ENCODE measurements at regions not wholly inside any gene's neighbourhood (a gene's known extent, or its start where the extent isn't known, plus 50 kb on each side); places are given as distances from the start of the nearest gene placed in this dataset.

GRCh38 chr4:14752341-14753046, 249.8 kb upstream of the CPEB2 start:
- no peak for TF ChIP-seq CTCF (IDR thresholded peaks at IDR 0.05; ENCODE audit: control extremely low read depth in 1 of 3, insufficient read depth in 1 of 3, low read depth in 1 of 3, low read length in 3 of 3)
- no peak for TF ChIP-seq EGR1 (IDR thresholded peaks at IDR 0.05; ENCODE audit: borderline replicate concordance, low read depth, low read length)
- no peak for TF ChIP-seq ATF3 (IDR thresholded peaks at IDR 0.05; ENCODE audit: insufficient read depth, low read depth, low read length)
- TF ChIP-seq BRCA1 (IDR thresholded peaks at IDR 0.05; ENCODE audit: low read depth, low read length) = no peak
- no peak for TF ChIP-seq JUND (IDR thresholded peaks at IDR 0.05; ENCODE audit: low read length)
- no peak for TF ChIP-seq EZH2 (IDR thresholded peaks at IDR 0.05; ENCODE audit: low read depth, low read length, severe bottlenecking)
- no peak for TF ChIP-seq JUN (IDR thresholded peaks at IDR 0.05; ENCODE audit: low read depth, low read length)
- TF ChIP-seq SAP30 (IDR thresholded peaks at IDR 0.05; ENCODE audit: insufficient read depth, insufficient replicate concordance, low read length) = no peak
- TF ChIP-seq EP300 (IDR thresholded peaks at IDR 0.05; ENCODE audit: borderline replicate concordance in 1 of 2, low read depth in 2 of 2, low read length in 2 of 2) = no peak
- TF ChIP-seq ZNF274 (IDR thresholded peaks at IDR 0.05; ENCODE audit: borderline replicate concordance, extremely low read depth, low read length) = no peak
- no peak for TF ChIP-seq HDAC2 (IDR thresholded peaks at IDR 0.05; ENCODE audit: borderline replicate concordance in 1 of 2, low read depth in 2 of 2, low read length in 2 of 2)
- no peak for TF ChIP-seq BCL11A (IDR thresholded peaks at IDR 0.05; ENCODE audit: low read depth in 2 of 2, low read length in 2 of 2)

All from H1 (cell line).